Motor neuron (in vitro differentiated cells): ENCODE measurements at regions not wholly inside any gene's neighbourhood (a gene's known extent, or its start where the extent isn't known, plus 50 kb on each side); places are given as distances from the start of the nearest gene placed in this dataset.
A peak's percentile ranks its signal among the peaks of the same experiment; 100 is the strongest.

Source experiments
- ATAC-seq, 8 experiments: fragments of 200-7000 bp; cut with Tn5 transposase; replicated peaks in 6 of 8; 2 replicates each; pipeline ENCODE4 v1.8.0; 2021; ENCODE audit warnings: mild to moderate bottlenecking in 8 of 8, moderate library complexity in 8 of 8
- H3K27ac ChIP-seq, 2 donors: fragments of 250-450 bp; sonication (Bioruptor Pico); 2 replicates each; pipeline ENCODE4 v1.9.0; 2021; ENCODE audit warnings: antibody characterized with exemption in 2 of 2, mild to moderate bottlenecking in 2 of 2, moderate library complexity in 1 of 2
- H3K4me1 ChIP-seq, 2 donors: fragments of 250-450 bp; sonication (Bioruptor Pico); replicated peaks in 1 of 2; 2 replicates each; pipeline ENCODE4 v1.6.1; 2021; ENCODE audit warnings: antibody characterized with exemption in 2 of 2, mild to moderate bottlenecking in 2 of 2, moderate library complexity in 1 of 2
- H3K4me3 ChIP-seq, 5 donors: fragments of 250-450 bp; sonication (Bioruptor Pico); 2 replicates each; pipeline ENCODE4 v1.9.0; 2021; ENCODE audit warnings: antibody characterized with exemption in 5 of 5, mild to moderate bottlenecking in 5 of 5, moderate library complexity in 4 of 5
- WGBS, 10 experiments: fragments of 450-650 bp; shearing (Covaris generic); methylation state at CpG; one replicate each; pipeline ENCODE4 v1.0.0; 2022; 5-methylcytosine and 5-hydroxymethylcytosine counted together
- in situ Hi-C, 9 experiments: fragments of 400-800 bp; cut with MboI; loops; one replicate each; pipeline ENCODE4 v1.15.0; 2021; ENCODE audit warnings: low sequenced_read_pairs in 9 of 9, low pct_unique_long_range_greater_than_20kb in 2 of 9; ENCODE audit not compliant: unreplicated experiment in 9 of 9

DNA sequence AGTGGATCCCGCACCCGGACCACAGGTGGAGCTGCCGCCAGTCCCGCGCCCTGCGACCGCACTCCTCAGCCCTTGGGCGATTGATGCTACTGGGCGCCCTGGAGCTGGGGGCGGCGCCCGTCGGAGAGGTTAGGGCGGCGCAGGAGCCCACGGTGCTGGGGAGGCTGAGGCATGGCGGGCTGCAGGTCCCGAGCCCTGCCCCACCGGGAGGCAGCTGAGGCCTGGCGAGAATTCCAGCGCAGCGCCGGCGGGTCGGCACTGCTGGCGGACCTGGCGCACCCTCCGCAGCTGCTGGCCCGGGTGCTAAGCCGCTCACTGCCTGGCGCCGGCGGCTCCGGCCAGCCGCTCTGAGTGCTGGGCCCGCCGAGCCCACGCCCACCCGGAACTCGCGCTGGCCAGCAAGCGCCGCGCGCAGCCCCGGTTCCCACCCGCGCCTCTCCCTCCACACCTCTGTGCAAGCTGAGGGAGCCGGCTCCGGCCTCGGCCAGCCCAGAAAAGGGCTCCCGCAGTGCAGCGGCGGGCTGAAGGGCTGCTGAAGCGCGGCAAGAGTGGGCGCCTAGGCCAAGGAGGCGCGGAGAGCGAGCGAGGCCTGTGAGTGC, 1256.5 kb downstream of the STIM2 start:
- H3K4me1 ChIP-seq = no peaks in the 10 kb centered on the region
- no peak overlapping the region for H3K27ac ChIP-seq
- in situ Hi-C loops = no loop called here
- ATAC-seq = peak in 1 of 8 experiments; percentile 61
- 80 to 100% (median 100%) methylated on average over 1 to 12 of the region's 61 CpGs; no CpG with 5 or more reads in 4 of the 10 experiments for WGBS, 10 experiments
- no peak overlapping the region for H3K4me3 ChIP-seq

GRCh38 chr4:28146191-28146590, 1285.5 kb downstream of the STIM2 start:
- 0 to 83% (median 63%) methylated on average over 1 to 3 of the region's 3 CpGs; no CpG with 5 or more reads in 1 of the 10 experiments for WGBS, 10 experiments
- in situ Hi-C loops = no loop called here

DNA sequence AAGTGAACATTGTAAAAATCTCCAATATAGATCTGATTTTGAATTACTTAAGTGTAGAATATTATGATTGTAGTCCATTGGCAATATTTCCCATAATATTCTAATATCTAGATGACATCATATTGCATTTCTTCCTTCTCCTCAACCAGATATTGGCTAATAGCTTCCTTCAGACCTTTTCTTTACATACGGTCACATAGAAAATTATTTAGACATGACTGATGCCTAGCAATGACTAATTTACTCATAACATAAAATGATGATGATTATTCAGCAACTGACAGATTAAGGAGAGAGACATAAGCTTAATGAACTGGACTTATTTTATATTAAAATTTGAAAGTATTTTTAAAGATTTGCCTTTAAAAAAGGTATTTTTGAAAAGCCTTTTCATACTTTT, 1287.6 kb downstream of the STIM2 start:
- Histone ChIP-seq H3K4me3 (no peak overlapping the region), H3K27ac (no peak overlapping the region), H3K4me1 (no peaks in the 10 kb centered on the region)
- in situ Hi-C loops = no loop called here
- WGBS, 10 experiments = 15 to 100% (median 83%) methylated on average over 1 of the region's 1 CpG; no CpG with 5 or more reads in 2 of the 10 experiments
- no peak for ATAC-seq

More at GRCh38 chr4:28146191-28146590, 1285.5 kb downstream of the STIM2 start:
- Histone ChIP-seq H3K4me1 (no peaks in the 10 kb centered on the region), H3K4me3 (no peak overlapping the region), H3K27ac (no peak overlapping the region)
- no peak for ATAC-seq

GRCh38 chr4:28149762-28150161, 1289.1 kb downstream of the STIM2 start:
- Histone ChIP-seq H3K4me1 (no peaks in the 10 kb centered on the region), H3K27ac (no peak overlapping the region), H3K4me3 (no peak overlapping the region)
- in situ Hi-C loops = no loop called here
- 0 to 95% (median 84%) methylated on average over 2 to 3 of the region's 3 CpGs for WGBS, 10 experiments
- ATAC-seq = no peak

- H3K4me3 ChIP-seq = no peak overlapping the region
- in situ Hi-C loops = no loop called here
These were observed 1290.7 kb downstream of the STIM2 start for GRCh38 chr4:28151314-28151713.

GRCh38 chr4:28167411-28167810, 1306.8 kb downstream of the STIM2 start:
- Histone ChIP-seq H3K27ac (no peak overlapping the region), H3K4me1 (peaks cover 0 to 2% of the 10 kb centered on the region in 2 donors), H3K4me3 (no peak overlapping the region)
- no peak for ATAC-seq
- in situ Hi-C loops = no loop called here
- 0 to 100% (median 71%) methylated on average over 1 of the region's 1 CpG; no CpG with 5 or more reads in 5 of the 10 experiments for WGBS, 10 experiments

More at GRCh38 chr4:28151314-28151713, 1290.7 kb downstream of the STIM2 start:
- H3K27ac ChIP-seq = no peak overlapping the region
- no peaks in the 10 kb centered on the region for H3K4me1 ChIP-seq
- no peak for ATAC-seq

DNA sequence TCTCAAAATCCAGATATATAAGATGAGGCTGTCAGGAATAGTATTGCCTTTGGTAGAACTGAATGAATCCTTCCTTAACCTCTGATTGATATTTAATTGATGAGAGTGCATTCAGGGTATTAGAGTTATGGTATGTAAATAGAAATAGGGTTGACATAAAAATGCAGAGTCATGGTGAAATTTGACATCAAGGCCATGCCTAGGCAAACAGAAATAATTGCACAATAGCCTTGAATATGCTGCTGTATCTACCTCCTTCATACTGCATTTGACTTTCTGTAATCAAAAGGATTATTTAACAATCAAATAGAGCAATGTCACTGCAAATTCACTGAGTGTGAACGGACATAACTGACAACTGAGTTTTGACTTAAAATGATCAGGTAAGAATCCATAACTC, 1316.3 kb downstream of the STIM2 start:
- Histone ChIP-seq H3K4me3 (no peak overlapping the region), H3K4me1 (no peaks in the 10 kb centered on the region), H3K27ac (no peak overlapping the region)
- in situ Hi-C loops = no loop called here
- peak in 1 of 8 experiments; percentile 46 for ATAC-seq
- 11 to 100% (median 90%) methylated on average over 1 of the region's 1 CpG; no CpG with 5 or more reads in 4 of the 10 experiments for WGBS, 10 experiments

- peak in 2 of 8 experiments; percentile 23 to 71 for ATAC-seq
- H3K27ac ChIP-seq = no peak overlapping the region
- no peak overlapping the region for H3K4me3 ChIP-seq
- in situ Hi-C loops = no loop called here
- no peaks in the 10 kb centered on the region for H3K4me1 ChIP-seq
These were observed 1317.0 kb downstream of the STIM2 start for GRCh38 chr4:28177641-28178040.

DNA sequence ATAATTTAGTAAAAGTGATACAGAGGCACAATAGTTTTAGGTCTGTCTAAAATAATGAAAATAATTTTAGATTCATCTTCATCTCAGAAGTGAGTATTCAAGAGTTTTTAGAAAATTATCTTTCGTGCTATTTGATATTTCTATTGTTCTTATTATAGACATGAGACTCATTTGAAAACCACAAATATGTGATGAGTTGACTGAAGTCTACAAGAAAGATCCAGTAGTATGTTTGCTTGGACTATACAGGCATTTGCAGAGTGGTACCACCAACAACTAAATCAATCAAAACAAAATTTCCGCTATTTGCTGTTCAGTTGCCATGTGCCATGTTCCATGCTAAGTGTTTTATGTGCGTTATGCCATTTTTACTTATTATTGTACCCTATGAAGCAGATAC, 1318.5 kb downstream of the STIM2 start:
- in situ Hi-C loops = no loop called here
- Histone ChIP-seq H3K27ac (no peak overlapping the region), H3K4me3 (no peak overlapping the region), H3K4me1 (no peaks in the 10 kb centered on the region)
- no peak for ATAC-seq
- WGBS, 10 experiments = 6 to 100% (median 88%) methylated on average over 1 to 3 of the region's 3 CpGs

DNA sequence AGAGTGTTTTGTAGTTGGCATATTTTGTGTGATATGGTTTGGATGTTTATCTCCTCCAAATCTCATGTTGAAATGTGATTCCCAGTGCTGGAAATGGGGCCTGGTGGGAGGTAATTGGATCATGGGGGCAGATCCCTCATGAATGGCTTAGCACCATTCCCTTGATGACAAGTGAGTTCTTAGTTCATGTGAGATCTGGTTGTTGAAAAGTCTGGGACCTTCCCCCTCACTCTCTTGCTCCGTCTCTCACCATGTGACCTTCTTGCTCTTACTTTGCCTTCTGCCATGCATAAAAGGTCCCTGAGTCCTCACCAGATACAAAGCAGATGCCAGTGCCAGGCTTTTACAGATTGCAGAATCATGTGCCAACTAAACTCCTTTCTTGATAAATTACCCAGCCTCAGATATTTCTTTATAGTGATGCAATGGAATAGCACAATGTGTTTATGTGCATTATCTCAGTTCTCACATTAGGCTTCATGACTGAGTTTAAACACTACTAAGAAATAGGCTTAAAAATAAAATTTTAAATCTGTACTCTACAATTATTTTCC, 1348.8 kb downstream of the STIM2 start:
- H3K27ac ChIP-seq = no peak overlapping the region
- H3K4me3 ChIP-seq = no peak overlapping the region
- WGBS, 10 experiments = 0 to 100% (median 48%) methylated on average over 1 of the region's 1 CpG; no CpG with 5 or more reads in 6 of the 10 experiments
- ATAC-seq = no peak
- H3K4me1 ChIP-seq = peaks cover 0 to 5% of the 10 kb centered on the region in 2 donors
- in situ Hi-C loops = no loop called here

DNA sequence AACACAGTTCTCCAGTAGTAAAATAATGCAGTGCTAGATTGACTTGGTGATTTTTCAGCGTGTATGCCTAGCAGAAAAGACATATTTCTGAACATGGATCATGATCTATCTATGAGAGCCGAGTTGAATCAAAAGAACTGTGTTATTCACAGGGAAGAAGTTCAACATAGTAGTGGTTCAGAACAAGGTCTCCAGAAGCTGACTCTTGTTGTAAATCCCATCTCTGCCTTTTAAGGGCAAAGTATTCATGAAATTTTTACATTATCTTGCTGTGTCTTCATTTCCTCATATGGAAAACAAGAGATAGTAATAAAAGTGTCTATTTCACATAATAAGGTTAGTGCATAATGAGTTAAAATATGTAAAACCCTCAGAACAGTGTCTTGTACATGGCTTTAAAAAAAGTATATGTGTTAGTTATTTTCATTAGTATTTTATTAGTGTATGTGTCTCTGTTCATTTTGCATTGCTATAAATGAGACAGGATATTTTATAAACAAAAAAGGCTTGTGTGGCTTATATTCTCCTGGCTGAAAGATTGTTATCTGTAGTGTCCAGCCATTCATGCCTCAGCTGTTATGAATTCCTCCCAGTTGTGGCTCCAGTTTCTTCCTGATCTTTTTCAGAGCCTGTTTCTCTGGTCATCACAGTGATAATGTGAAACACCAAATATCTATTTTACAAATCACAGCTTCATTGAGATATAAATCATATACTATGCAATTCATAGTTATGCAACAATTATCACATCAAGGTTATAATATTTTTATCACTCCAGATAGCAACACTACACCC, 1351.2 kb downstream of the STIM2 start:
- H3K4me3 ChIP-seq = no peak overlapping the region
- WGBS, 10 experiments = 0 to 80% (median 40%) methylated on average over 1 to 2 of the region's 2 CpGs; no CpG with 5 or more reads in 2 of the 10 experiments
- in situ Hi-C loops = no loop called here
- H3K4me1 ChIP-seq = peaks cover 0 to 5% of the 10 kb centered on the region in 2 donors
- no peak for ATAC-seq
- H3K27ac ChIP-seq = no peak overlapping the region

DNA sequence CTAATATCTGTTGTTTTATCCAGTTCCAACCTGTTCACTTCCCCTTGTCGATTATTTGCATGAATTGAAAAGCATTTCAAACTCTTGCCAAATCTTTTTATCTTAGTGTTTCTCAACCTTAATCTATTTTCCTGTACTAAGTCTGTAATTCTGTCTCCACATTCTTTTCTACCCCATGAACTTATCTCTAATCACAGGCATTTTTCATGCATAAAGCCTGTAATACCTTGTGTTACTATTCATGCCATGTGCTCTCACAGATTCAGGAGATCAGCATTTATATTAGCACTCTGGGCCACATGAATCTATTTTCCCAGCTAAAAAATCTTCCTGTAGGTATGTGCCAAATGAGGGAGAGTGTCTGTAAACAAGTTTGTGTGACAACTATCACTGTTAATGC, 1360.9 kb downstream of the STIM2 start:
- WGBS, 10 experiments = 0 to 100% (median 67%) methylated on average over 1 of the region's 1 CpG; no CpG with 5 or more reads in 1 of the 10 experiments
- in situ Hi-C loops = no loop called here
- H3K4me1 ChIP-seq = peaks cover 5 to 20% of the 10 kb centered on the region in 2 donors
- H3K27ac ChIP-seq = no peak overlapping the region
- no peak overlapping the region for H3K4me3 ChIP-seq
- no peak for ATAC-seq

GRCh38 chr4:28225050-28225449, 1364.4 kb downstream of the STIM2 start:
- peak in 7 of 8 experiments; percentile 27 to 92 (median 79) for ATAC-seq
- peak overlapping the region in 1 of 2 donors; percentile 9 for H3K27ac ChIP-seq
- H3K4me1 ChIP-seq = peaks cover 22 to 48% of the 10 kb centered on the region in 2 donors
- in situ Hi-C loops = no loop called here
- WGBS, 10 experiments = 0 to 90% (median 37%) methylated on average over 1 to 2 of the region's 2 CpGs; no CpG with 5 or more reads in 2 of the 10 experiments
- no peak overlapping the region for H3K4me3 ChIP-seq
